K562 (cell line): ENCODE measurements at regions not wholly inside any gene's neighbourhood (a gene's known extent, or its start where the extent isn't known, plus 50 kb on each side); places are given as distances from the start of the nearest gene placed in this dataset.

Experiments used
- FOXP1 ChIP-seq: sonication (generic); formaldehyde crosslinking; IDR thresholded peaks from 2 replicates; pipeline ENCODE4 v1.8.0; 2022; ENCODE audit warnings: mild to moderate bottlenecking, missing genetic modification reagents
- HDAC6 ChIP-seq: IDR thresholded peaks from 2 replicates; pipeline ENCODE4 v1.6.1; 2012; ENCODE audit warnings: low read depth, mild to moderate bottlenecking, control low read depth, inconsistent platforms, low read length, moderate library complexity
- TEAD4 ChIP-seq, 2 experiments: sonication (generic) in 1 of 2; formaldehyde crosslinking in 1 of 2; IDR thresholded peaks; 2 replicates each; pipeline versions ENCODE4 v1.6.1 to v1.8.0; 2012 to 2022; ENCODE audit warnings: borderline replicate concordance in 1 of 2, inconsistent platforms in 1 of 2, low read length in 1 of 2, mild to moderate bottlenecking in 1 of 2, missing genetic modification reagents in 1 of 2
- ZFP36 ChIP-seq: fragments of 150-350 bp; IDR thresholded peaks from 2 replicates; pipeline ENCODE4 v1.6.1; 2018; ENCODE audit warnings: low read length, low read depth; ENCODE audit not compliant: partially characterized antibody
- TF ChIP-seq, protein P1 (sequence below), 3 experiments: IDR thresholded peaks in 2 of 3; conservative IDR thresholded peaks in 1 of 3; 2 replicates each; pipeline ENCODE4 v1.5.1; 2011 to 2012; ENCODE audit warnings: low read length in 3 of 3, mild to moderate bottlenecking in 3 of 3, control low read depth in 2 of 3, improper control_type of control experiment in 1 of 3, inconsistent platforms in 1 of 3, low read depth in 1 of 3, mixed read lengths in 1 of 3, moderate library complexity in 1 of 3; ENCODE audit not compliant: insufficient read depth in 2 of 3

DNA sequence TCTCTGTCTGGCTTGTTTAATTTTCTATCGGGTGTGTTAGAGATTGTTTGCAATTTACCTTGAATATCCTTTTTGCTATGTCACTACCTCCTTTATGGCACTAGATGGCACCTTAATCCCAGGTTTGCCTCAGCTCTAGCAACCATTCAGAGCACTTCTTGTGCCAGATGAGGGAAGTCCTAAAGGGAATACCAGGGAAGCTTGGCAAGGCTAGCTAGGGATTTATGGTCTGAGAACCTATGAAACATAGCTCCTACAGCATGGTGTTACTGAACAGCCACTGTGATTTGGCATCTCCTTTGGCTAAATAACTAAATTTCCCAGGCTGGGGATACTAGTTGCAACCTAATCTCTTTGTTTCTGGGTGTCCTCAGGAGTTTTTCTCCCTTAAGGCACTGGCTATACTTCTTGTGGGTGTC is 69.0 kb upstream of the VOPP1 start:
- TF ChIP-seq FOXP1 (CRISPR knock-in tag) (no peak), ZFP36 (no peak), HDAC6 (no peak), TEAD4 (IDR thresholded peaks at IDR 0.05; ENCODE audit: low read length) (no peak), TEAD4 (CRISPR knock-in tag; IDR thresholded peaks at IDR 0.05; ENCODE audit: borderline replicate concordance) (no peak)
- TF ChIP-seq, protein P1, sequence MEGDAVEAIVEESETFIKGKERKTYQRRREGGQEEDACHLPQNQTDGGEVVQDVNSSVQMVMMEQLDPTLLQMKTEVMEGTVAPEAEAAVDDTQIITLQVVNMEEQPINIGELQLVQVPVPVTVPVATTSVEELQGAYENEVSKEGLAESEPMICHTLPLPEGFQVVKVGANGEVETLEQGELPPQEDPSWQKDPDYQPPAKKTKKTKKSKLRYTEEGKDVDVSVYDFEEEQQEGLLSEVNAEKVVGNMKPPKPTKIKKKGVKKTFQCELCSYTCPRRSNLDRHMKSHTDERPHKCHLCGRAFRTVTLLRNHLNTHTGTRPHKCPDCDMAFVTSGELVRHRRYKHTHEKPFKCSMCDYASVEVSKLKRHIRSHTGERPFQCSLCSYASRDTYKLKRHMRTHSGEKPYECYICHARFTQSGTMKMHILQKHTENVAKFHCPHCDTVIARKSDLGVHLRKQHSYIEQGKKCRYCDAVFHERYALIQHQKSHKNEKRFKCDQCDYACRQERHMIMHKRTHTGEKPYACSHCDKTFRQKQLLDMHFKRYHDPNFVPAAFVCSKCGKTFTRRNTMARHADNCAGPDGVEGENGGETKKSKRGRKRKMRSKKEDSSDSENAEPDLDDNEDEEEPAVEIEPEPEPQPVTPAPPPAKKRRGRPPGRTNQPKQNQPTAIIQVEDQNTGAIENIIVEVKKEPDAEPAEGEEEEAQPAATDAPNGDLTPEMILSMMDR (IDR thresholded peaks at IDR 0.05 in 2 of 3, conservative IDR thresholded peaks at IDR 0.05 in 1 of 3; ENCODE audit: insufficient read depth in 2 of 3, low read depth in 1 of 3, low read length in 3 of 3) = peak; percentile 58 to 89 (median 68); a peak in 5 of 6 replicates
